A673 (cell line): ENCODE measurements at regions not wholly inside any gene's neighbourhood (a gene's known extent, or its start where the extent isn't known, plus 50 kb on each side); places are given as distances from the start of the nearest gene placed in this dataset.

Experiments used
- EZH2 ChIP-seq: fragments of 200-600 bp; sonication (generic); IDR thresholded peaks from 2 replicates; pipeline ENCODE4 v1.6.1; 2017; ENCODE audit warnings: borderline replicate concordance, low read depth, mild to moderate bottlenecking, mixed read lengths, antibody characterized with exemption, low read length; ENCODE audit not compliant: poor library complexity, severe bottlenecking
- TF ChIP-seq, protein P1 (sequence below): fragments of 300-800, 200-600 bp; sonication (generic); conservative IDR thresholded peaks from 2 replicates; pipeline ENCODE4 v1.5.1; 2017; ENCODE audit warnings: low read depth, mild to moderate bottlenecking, antibody characterized with exemption, low read length, moderate library complexity, mixed read lengths

DNA sequence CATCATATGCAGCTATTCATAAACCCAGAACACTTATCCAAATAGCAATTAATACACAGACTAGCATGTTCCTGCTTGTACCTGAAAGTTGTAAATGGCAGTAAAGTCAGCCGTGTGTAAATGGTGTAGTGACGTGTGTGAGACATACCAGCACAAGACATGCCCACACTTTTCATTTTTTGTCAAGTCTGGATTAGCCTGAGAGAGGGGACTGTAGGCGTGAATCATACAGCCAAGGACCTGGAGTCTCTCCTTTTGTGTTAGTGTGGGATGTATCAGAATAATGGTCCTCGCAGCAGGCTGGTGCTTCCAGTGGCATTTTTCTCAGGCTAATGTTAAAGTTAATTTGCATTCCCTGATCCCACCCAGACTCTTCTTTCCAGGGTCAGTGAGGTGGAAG is 116.8 kb upstream of the BMAL1 start:
- TF ChIP-seq, protein P1, sequence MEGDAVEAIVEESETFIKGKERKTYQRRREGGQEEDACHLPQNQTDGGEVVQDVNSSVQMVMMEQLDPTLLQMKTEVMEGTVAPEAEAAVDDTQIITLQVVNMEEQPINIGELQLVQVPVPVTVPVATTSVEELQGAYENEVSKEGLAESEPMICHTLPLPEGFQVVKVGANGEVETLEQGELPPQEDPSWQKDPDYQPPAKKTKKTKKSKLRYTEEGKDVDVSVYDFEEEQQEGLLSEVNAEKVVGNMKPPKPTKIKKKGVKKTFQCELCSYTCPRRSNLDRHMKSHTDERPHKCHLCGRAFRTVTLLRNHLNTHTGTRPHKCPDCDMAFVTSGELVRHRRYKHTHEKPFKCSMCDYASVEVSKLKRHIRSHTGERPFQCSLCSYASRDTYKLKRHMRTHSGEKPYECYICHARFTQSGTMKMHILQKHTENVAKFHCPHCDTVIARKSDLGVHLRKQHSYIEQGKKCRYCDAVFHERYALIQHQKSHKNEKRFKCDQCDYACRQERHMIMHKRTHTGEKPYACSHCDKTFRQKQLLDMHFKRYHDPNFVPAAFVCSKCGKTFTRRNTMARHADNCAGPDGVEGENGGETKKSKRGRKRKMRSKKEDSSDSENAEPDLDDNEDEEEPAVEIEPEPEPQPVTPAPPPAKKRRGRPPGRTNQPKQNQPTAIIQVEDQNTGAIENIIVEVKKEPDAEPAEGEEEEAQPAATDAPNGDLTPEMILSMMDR = no peak
- no peak for TF ChIP-seq EZH2
